GM21723 (cell line): ENCODE measurements at regions not wholly inside any gene's neighbourhood (a gene's known extent, or its start where the extent isn't known, plus 50 kb on each side); places are given as distances from the start of the nearest gene placed in this dataset.
A peak's percentile ranks its signal among the peaks of the same experiment; 100 is the strongest.

Experiments used
- ATAC-seq: cut with Tn5 transposase; IDR thresholded peaks from one replicate; pipeline ENCODE4 v1.9.1; 2021; ENCODE audit warnings: mild to moderate bottlenecking, moderate library complexity; ENCODE audit not compliant: unreplicated experiment

DNA sequence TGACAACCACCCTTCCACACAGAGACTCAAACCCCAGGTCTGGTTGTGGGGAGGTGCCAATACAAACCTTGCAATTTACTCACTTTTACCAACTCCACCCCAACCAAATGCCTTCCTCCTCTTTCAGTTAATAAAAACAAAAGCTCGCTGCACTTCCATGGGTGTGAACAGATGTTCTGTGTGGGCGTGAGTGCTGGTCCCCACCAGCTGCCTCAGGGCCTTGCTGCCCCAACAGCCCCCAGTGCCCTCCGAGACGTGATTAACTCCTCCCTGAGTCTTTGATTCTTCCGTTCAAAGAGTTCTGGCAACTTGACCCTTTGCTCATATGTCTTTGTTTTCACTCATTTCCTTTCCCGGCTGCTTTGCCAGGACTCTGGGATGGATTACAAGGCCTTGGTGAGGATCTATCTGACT lies 258.9 kb upstream of the CXCR4 start:
- no peak for ATAC-seq

DNA sequence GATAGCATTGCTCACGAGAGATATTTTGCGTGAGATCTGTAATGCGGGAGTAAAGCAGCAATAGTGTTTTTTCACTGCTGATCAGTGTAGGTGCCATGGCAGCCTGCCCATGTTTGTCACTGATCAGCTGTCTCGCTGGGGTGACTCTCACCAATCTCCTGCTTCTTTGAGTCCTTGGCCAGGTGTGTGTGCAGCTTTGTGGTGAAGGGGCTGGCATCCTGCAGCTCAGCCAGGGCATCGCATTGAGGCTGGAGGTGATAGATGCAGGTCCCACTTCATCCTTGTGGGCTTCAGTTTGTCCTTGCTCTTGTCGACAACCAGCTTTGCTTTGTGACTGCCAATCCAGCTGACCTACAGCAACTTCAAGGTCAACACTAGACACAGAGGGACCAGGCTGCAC lies 258.3 kb upstream of the CXCR4 start:
- ATAC-seq, result no peak

DNA sequence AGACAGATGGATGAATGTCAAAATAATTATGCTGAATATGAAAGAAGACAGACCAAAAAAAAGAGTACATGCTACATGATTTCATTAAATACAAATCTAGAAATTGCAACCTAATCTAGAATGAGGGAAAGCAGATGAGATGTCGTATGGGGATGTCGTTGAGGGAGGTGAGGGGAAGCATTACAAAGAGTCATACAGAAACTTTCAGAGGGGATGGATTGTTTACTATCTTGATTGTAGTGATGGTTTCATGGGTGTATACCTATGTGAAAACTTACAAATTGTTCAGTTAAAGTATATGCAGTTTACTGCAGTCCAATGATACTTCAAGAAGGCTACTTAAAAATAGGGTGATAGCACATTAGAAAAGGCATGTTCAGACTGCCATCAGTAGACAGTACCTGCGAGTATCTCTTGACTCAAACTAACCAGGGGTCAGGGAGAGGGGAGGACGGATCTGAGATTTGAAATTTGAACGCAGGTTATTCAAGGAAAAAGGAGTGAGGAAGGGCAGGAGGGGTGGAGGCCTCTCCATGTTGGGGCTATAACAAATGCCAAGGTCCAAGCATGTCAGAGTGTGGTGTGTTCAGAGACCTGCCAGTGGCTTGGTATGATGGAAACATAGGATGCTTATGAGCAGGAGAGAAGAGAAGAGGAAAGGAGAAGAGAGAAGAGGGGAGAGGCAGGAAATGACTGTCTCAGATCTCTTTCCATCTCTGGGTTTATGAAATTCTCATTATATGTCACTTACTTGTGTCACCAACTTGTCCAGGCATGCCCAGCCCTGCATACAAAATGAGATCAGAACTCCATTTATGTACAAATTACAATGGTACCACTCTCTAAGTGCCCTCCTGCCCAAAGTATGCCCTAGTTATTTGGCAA lies 257.3 kb upstream of the CXCR4 start:
- peak; percentile 55 for ATAC-seq

- no peak for ATAC-seq
Observed at GRCh38 chr2:136373841-136374240, 255.9 kb upstream of the CXCR4 start.

DNA sequence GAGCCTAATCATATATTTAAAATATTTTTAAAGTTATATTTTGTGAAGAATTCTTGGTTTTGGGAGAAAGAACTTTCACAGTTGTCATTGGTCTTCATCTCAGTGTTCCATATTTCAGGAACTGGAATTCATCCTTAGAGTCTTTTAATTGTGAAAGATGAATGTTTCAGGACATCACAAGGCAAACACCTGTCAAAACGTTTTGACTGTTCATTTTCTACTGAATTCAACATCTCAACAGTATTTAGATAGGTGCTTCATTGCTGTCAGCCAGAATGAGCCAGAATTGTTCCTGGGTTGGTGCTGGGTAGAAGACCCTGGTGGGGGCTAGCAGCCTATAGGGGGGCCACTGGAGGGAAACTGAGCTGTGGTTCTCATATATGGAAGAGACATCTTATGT lies 255.1 kb upstream of the CXCR4 start:
- no peak for ATAC-seq

DNA sequence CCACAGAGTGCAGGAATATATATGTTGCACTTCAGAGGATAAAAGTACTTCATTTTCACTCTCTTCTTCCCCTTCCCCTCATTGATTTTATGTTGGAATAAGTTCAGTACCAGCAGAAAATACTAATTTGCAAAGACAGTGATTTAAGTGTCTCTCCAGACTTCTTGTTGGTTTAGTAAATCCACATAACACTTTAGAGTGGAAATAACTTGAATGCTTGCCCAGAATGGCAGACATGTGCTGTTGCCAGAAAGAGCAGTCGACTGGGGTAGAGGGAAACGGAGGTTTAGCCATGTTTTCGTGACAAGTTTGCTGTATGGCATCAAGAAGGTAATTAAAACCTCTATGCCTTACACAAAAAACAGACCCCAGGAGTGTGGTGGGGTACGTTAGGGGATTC lies 246.0 kb upstream of the CXCR4 start:
- no peak for ATAC-seq

- ATAC-seq, result no peak
Observed at GRCh38 chr2:136363470-136363869, 245.5 kb upstream of the CXCR4 start.

DNA sequence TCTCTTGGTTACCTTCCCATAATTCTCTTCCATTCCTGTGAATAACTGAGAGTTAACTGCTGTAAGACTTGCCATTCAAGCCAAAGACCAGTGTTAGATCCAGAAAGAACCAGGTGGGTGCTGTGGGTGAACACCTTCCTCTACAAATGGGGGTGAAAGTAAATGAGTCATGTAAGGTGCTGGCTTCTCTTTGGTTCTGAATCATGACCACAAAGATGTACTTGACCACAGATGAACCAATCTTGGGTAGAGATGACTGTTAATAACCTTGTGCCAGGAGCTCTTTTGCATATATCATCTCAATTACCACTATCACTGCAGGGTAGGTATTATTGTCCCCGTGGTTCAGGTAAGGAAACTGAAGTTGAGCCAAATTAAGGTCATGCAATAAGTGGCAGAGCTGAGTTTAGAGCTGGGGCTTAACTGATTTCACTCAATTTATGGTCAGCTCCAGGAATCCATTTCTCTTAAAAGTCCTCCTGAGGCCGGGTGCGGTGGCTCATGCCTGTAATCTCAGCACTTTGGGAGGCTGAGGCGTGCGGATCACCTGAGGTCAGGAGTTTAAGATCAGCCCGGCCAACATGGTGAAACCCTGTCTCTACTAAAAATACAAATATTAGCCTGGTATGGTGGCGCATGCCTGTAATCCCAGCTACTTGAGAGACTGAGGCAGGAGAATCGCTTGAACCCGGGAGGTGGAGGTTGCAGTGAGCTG lies 244.9 kb upstream of the CXCR4 start:
- ATAC-seq, result peak; percentile 95

DNA sequence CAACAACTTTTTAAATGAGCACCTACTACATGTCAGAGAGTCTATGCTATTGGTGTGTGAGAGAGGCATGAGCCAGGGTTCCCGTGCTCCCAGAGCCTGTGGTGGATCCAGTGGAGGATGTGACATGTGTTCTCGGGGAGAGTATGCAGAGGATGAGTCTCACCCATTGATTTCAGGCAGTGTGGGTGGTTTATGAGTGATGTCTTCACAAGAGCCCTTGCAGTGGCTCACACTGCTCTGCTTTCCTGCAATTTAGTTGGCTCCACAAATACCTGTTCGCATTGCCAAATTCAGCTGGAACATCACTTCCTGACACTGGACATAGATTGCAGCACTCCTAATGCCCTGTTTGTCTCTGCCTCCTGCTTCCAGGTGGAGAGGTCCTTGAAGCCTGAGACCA lies 243.6 kb upstream of the CXCR4 start:
- no peak for ATAC-seq

- ATAC-seq, result no peak
Observed at GRCh38 chr2:136360790-136361189, 242.8 kb upstream of the CXCR4 start.

DNA sequence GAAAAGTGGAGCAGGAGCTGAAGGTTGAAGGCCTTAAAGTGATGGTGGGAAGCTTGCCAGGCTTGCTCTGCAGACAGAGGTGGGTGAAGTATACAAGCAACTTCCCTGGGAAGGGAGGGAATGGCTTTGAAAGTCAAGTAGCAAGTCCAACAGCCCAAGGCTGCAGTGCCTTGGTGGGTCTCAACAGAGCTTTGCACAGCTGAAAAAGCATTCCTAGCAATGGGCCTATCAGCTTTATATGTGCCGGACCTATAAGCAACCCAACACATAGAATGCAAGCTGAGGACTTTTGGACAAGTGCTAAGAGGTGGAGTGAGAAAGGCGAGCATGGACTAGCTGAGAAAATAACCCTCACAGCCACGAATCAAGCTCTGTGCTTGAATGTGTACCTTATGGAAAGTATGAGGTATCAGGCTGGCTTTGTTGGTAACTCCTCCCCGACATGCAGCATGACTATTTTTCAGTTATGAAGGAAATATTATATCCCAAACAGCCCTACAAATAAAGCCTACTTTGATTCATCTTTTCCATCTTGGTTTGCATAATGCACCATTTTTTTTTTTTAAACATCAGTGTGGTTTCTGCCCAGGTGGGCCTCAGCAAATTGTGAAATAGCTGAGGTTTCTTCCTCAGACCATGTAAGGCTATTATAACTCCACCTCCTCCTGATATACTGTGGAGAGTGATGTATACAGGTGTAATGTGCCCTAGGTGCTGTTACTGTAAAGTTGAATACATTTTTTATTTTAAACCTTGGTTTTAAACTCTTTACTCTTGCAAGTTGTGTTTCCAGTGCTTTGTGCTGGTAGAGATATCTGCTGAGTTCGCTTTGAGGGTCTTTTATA lies 241.4 kb upstream of the CXCR4 start:
- no peak for ATAC-seq

GRCh38 chr2:136358576-136358975 lies 240.6 kb upstream of the CXCR4 start:
- no peak for ATAC-seq

DNA sequence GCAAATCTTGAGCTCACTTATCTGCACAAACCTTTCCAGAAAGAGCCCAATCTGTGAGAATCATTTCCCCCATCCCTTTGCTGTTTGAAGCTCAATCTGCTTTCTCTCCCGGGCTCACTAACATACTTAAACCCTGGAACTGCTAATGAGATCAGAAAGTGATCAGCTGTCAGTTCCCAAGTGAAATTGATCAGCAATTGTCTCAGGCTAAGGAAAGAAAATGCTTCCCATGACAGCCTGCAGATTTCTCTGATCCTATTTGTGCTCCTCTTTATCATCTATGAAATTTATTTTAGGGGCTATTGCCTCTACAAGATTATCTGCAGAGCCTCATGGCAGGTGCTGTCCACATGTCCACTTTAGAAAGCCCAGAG lies 239.0 kb upstream of the CXCR4 start:
- ATAC-seq, result no peak

- no peak for ATAC-seq
Observed at GRCh38 chr2:136356125-136357006, 238.4 kb upstream of the CXCR4 start.

DNA sequence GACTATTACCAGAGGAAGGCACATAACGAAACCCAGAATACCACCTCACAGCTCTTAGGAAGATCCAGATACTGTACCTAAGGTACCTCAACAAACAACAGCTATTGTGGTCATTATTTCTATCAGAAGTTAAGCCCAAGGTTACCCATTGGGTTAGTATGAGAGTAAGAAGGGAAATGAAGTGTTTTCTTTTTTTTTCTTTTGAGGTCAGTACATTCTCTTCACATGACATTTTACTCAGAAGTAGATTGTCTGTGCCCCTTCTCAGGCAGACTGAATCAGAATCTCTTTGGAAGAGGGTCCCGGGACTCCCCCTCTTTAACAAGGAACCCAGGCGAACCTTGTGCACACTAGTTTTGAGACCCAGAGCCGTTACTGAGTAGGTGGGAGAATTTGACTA lies 233.7 kb upstream of the CXCR4 start:
- no peak for ATAC-seq

DNA sequence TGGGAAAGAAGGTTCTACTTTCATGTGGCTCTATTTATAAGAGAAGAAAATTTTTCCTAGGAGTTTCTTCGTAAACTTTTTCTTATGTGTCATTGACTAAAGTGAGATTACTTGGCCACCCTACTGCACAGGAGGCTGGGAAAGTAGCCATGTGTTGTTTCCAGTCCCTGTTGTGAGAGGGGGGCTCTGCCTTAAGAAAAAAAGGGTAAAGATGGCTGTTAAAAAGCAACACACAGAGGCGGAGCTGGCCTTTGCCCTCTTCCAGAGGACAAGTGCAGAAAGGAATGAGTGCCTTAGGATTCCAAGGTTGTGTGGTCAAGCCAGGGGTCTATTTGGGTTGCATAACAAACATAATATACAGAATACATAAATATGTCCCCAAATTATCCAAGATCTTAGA lies 230.0 kb upstream of the CXCR4 start:
- ATAC-seq, result no peak

DNA sequence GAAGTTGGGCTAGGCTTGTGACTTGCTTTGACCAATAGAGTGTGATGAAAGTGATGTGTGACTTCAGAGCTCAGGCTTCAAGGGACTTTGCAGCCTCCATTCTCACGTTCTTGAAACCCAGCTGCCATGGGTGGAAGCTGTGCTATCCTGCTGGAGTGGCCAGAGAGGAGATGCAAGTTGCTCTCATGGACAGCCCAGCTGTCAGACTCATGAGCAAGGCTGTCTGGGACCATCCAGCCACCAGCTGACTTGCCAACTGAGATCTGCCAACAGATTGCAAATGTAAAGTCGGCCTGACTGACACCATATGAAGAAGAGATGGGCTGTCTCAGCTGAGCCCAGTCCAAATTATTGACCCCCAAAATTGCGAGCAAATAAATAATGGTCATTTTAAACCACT lies 226.4 kb upstream of the CXCR4 start:
- no peak for ATAC-seq

GRCh38 chr2:136342138-136342537 lies 224.2 kb upstream of the CXCR4 start:
- no peak for ATAC-seq

DNA sequence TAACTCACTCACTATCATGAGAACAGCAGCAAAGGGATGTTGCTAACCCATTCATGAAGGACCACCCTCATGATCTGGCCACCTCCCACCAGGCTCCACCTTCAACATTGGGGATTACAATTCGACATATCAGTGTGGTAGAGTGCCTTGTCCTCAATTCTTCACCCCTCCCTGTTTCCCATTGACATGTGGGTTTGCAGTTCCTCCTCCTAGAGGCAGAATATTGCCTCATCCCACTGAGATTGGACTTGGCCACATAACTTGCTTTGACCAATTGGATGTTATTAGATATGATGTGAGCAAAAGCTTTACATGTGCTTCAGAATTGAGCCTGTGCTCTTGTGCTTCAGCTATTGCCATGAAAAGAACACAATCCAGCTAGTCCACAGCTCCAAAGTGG lies 217.0 kb upstream of the CXCR4 start:
- ATAC-seq, result no peak

DNA sequence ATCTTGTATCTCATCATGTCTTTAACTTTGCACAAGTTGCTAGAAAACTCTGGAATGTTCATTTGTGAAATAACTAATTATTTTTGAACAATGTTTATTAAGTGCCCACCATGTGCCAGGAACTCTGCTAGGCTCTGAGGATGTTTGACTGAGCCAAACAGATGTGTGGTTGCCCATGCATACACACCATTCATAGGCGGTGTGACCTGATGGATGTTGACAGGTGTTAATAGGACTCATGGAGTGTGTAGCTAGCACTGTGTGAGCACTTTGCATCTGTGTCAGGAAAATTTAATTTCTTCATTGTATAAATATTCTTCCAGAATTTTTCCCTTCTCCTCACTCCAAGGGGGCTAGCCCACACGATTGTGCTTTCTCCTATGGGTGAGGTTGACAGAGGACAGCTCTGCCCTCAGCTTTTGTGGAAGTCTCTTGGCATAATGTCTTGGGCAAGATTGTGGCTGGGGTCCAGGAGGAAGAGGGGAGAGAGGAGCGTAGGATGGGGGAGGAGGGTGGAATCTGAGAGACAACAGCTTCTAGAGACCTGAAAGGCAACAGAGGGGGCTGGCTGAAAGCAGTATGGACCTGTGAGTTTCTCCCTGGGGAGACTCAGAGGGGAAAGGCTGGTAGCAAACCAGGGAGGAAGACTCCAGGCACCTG lies 214.6 kb upstream of the CXCR4 start:
- ATAC-seq, result no peak
